AG20443 (cell line): ENCODE measurements at regions not wholly inside any gene's neighbourhood (a gene's known extent, or its start where the extent isn't known, plus 50 kb on each side); places are given as distances from the start of the nearest gene placed in this dataset.

Experiments used
- DNase-seq: peaks from one replicate; pipeline ENCODE4 v3.0.0; 2012; ENCODE audit warnings: low spot score, mixed read lengths

DNA sequence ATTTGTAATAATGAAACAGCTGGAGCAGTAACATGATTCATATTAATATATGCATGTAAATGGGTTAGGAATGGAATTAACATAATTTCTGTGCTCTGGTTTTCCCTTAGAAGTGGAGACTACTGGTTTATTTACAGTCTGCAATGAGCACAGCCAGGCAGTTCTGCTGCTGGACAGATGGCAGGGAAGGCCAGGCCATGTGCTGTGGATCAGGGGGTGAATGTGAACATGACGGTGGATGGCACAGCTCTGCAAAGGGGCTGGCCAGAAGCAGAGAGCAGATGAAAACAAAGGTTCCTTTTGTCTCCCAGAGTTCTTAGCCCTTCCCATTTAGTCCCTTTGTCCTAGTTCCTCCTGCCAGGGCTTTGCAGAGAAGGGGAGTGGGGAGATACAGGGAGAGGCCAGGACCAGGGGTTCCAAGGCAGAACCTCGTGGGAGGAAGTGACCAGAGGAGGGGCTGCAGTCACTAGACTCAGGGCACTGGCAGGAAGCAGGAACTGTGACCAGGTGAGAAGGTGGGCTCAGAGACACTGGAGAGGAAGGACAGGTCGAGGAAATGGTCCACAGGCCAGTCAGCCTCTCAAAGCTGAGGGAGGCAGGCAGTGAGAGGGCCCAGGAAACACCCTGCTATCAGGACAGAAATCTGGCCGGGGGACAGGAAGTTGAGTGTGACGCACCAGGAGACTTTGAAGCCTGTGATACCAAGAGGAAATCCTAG is 112.9 kb upstream of the ATP8B1 start:
- DNase-seq = no peak

GRCh38 chr18:57915248-57915647 is 112.1 kb upstream of the ATP8B1 start:
- no peak for DNase-seq

DNA sequence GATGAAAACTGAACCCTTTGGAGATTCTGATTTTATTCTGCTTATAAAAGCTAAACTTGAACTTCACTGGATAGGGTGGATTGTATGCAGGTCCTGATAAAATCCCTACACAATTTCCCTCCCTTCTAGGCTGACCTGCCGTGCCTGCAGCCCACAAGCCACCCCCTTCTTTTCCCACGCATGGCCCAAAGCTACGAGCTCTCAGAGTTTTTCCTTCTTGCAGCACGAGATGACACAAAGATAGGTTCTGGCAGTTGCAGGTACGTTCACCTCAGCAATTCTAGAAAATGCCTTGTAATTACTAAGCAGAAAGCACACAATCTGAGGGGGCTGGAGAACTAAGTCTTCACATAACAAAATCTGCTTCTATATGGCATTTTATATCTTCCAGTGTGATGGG is 110.6 kb upstream of the ATP8B1 start:
- DNase-seq = no peak

DNA sequence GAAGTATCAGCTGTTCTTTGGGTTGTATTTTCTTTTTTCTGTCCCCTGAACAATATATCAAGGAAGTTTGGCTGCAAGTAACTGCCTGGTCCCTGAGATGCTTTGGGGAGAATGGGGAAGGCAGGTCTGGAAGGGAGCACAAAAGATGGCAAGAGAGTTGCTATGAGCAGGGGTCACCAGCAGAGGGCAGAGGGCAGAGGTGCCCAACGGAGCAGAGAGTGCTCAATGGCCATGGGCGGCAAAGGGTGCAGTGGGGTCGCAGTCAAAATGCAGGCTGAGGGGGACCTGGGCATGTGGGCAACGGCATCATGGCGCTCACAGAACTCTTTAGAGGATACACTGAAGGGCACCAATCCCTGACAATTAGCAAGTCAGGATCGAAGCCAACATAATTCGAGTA is 107.7 kb upstream of the ATP8B1 start:
- DNase-seq = no peak

DNA sequence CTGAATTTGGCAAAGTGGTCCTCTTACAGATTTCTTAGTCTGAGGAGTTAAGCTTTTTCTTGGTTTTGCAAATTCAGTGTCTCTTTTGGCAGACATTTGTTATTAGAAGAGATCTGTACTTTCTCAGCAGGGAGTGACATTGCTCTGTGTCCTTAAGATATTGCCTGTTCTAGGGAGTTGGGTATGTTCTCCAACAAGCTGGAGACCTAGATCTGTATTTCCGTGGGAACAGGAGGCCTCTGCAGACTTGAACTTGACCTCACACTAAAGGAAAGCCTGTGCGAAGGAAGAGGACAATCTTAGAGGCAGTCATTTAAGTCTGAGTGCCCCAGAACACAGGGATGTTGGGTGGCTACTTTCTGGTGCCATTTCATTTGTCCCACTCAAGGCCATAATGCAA is 107.0 kb upstream of the ATP8B1 start:
- DNase-seq = no peak

DNA sequence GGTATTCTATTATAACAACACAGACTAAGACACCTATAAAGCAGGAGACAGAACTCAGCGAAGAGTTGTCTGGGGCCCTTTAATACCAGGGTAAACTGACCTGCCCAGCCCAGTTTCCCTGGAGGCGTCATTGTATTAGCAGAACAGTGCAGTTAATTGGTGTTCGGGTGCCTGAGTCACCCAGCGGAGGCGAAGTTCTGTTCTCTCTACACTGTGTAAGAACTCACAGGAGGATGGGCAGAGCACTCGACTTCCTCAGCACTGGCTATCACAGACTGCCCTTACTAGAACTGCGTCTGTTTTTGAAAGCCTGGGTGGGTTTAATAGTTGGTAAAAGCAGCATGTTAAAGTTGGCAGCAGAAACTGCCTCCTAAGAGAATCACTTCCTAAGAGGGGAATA is 106.5 kb upstream of the ATP8B1 start:
- no peak for DNase-seq

DNA sequence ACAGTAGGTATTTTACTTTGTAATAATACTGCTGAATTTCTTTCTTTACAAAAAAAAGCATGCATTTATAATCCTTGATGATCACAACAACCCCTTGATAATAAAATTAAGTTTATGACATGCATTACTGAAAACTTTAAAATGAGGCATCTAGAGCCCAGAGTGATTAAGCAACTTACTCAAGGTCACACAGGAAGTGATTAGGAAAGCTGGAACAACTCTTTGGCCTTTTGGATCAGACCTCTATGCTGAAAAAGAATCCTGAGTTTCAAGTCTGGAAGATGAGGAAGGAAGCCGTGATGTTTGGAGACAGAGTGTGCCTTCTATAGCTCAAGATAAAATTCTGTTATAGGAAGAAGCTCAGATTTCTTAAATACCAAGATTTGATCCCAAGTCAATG is 105.0 kb upstream of the ATP8B1 start:
- DNase-seq = no peak

GRCh38 chr18:57907550-57907949 is 104.4 kb upstream of the ATP8B1 start:
- DNase-seq = no peak

DNA sequence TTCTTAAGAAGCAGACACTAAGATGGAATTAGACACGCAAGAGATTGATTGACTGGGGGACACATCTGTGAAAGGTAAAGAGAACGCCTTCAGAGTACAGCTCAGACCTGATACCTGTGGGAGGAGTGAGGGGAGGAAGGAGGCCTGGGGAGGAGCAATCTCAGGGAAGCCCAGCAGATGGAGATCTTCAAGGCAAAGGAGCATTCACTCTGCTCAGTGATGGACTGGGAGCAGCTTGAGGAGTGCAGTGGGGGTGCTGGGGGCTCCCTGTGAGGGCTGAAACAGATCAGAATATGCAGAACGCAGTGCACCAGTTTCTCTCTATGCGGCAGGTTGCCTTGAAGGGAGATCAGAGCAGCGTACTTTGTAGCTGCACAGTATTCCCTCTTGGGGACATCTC is 103.7 kb upstream of the ATP8B1 start:
- DNase-seq = no peak

- DNase-seq = no peak
These were observed 101.4 kb upstream of the ATP8B1 start for GRCh38 chr18:57904535-57904934.

GRCh38 chr18:57902721-57903120 is 99.6 kb upstream of the ATP8B1 start:
- DNase-seq = no peak

DNA sequence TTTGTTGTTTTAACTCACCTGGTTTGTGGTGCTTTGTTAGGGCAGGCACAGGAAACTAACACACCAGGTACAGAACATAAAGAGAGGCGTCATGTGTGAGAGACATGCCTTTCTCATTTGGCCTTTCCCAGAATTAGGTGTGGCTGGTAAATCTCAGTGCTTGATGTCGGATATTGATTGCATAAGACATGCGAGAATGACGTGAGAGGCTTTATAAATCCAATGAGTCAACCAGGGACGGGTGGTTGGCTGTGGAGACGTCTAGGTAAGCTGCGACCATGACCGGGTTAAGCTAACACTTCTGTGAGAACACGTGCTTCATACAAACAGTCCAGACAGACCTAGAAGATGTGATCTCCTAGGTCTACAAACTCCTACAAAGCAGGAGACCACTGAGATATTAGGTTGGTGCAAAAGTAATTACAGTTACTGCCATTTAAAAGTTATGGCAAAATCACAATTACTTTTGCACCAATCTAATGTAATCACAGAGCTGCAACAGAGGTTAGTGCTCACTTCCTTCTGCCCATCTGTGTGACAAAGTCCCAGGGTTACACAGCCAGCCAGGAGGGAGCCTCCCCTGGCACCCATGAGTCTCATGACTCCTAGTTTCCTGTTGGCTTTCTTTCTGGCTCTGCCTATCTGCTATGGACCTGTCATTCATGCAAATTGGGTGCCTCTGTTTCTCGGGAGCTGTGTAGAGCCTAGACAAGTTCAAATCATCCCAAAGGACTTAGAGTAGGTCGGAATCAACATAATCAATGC is 98.9 kb upstream of the ATP8B1 start:
- no peak for DNase-seq

DNA sequence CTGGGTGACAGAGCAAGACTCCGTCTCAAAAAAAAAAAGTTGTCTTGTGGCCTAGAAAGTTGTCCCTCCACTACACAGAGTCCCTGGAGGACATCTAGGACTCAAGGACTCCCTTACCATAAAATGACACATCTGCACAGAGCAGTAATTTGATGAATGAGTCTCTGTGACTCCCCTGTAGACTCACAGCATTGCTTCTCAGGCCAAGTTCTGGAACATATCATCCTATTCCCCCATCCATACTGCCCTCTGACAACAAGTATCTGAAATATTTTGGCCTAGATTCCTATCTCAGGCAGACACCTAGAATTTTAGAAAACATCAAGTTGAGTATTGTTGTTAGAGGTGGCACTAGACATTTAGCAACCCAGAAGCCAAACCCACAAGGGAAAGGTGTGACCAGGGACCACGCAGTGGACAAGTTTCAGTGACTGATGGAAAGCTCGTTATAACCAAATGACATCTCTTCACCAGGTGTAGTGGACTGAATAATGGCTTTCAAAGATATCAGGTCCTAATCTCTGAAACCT is 97.9 kb upstream of the ATP8B1 start:
- peak; percentile 27 for DNase-seq

DNA sequence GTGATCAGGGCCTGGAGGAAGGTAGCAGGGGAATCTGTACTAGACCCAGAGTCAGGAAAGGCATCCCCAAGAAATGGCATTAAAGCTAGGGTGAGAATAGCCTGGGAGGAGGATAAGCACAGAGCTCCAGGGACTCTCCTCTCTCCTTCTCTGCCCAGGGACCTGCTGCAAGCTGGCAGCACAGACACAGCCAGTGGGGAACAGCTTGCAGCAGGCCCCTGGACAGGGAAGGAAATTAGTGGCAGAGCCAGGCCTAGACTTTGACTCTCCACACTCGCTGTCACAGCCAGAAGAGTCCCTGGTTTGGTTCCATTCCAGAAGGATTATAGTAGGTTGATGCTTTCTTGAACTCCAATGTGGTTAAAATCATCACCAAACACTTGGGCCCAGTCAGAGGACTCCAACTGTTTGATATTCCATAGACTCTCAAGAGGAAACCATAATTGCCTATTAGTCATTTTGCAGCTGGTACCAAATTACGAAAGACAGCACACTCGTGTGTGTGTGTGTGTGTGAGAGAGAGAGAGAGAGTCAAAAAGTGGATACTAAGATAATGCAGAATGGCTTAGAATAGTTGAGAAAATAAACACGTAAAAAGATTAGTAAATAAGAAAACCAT is 95.5 kb upstream of the ATP8B1 start:
- DNase-seq = peak; percentile 61

- no peak for DNase-seq
These were observed 92.1 kb upstream of the ATP8B1 start for GRCh38 chr18:57895182-57895581.

GRCh38 chr18:57891707-57892391 is 88.7 kb upstream of the ATP8B1 start:
- DNase-seq = no peak

DNA sequence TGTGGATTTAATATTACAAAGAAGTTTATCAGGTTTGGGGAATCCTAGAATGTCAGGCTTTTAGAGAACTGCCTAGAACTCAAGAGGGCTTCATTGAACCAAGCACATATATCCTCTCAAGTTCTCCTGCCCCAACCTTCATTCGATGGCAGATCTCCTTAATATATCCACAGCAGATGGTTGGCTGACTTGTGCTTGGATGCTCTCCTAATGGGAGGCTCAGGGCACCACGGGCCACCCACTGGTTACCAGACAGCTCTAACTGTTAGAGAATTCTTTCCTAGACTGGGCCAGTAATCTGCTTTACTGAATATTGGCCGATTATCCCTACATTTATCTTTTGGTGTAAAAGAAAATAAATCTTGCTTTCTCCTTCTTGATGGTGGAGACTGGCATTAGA is 87.2 kb upstream of the ATP8B1 start:
- no peak for DNase-seq

GRCh38 chr18:57889841-57890240 is 86.7 kb upstream of the ATP8B1 start:
- no peak for DNase-seq

GRCh38 chr18:57887543-57888383 is 84.6 kb upstream of the ATP8B1 start:
- DNase-seq = no peak

DNA sequence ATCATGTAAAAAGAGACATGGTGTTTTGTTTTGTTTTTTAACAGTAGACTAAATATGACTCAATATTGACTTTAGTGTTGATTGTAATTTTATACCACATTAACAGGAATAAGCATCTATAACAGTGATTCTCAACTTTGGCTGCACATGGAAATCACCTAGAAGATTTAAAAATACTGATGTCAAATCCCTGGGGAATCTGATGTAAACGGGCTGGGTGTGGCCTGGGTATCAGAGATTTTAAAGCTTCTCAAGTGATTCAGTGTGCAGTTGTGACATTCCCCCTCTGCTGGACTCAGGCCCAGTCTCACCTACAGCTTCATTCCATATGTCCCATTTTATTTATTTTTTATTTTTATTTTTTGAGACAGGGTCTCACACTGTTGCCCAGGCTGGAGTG is 82.8 kb upstream of the ATP8B1 start:
- DNase-seq = no peak

DNA sequence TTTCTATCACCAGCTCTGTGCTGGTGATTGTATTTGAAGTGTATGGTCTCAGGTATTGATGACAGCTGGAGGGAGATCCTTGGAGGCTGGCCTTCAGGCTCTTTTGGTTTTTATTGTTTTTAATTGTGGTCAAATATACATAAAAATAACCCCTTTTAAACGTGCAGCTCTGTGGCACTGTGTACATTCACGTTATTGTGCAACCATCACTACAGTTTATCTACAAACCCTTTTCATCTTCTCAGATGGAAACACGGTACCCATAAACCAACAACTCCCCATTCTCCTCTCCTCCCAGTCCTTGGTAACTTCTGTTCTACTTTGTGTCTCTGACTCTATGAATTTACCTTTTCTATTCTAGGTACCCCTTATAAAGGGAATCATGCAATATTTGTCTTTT is 79.3 kb upstream of the ATP8B1 start:
- DNase-seq = no peak
